ENCODE measurements at regions not wholly inside any gene's neighbourhood (a gene's known extent, or its start where the extent isn't known, plus 50 kb on each side); places are given as distances from the start of the nearest gene placed in this dataset.

- TF ChIP-seq, protein P1, sequence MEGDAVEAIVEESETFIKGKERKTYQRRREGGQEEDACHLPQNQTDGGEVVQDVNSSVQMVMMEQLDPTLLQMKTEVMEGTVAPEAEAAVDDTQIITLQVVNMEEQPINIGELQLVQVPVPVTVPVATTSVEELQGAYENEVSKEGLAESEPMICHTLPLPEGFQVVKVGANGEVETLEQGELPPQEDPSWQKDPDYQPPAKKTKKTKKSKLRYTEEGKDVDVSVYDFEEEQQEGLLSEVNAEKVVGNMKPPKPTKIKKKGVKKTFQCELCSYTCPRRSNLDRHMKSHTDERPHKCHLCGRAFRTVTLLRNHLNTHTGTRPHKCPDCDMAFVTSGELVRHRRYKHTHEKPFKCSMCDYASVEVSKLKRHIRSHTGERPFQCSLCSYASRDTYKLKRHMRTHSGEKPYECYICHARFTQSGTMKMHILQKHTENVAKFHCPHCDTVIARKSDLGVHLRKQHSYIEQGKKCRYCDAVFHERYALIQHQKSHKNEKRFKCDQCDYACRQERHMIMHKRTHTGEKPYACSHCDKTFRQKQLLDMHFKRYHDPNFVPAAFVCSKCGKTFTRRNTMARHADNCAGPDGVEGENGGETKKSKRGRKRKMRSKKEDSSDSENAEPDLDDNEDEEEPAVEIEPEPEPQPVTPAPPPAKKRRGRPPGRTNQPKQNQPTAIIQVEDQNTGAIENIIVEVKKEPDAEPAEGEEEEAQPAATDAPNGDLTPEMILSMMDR (IDR thresholded peaks at IDR 0.05) = no peak
- intact Hi-C loops (cut with DNase I) = no loop called here
- ATAC-seq (no peak), DNase-seq (no peak)
- no peak overlapping the region for H3K27ac ChIP-seq
- peaks cover 0 to 25% of the 10 kb centered on the region in 2 donors for H3K4me1 ChIP-seq
- no peaks in the 10 kb centered on the region for H3K36me3 ChIP-seq
- no peaks in the 10 kb centered on the region for H3K27me3 ChIP-seq
- H3K9me3 ChIP-seq = no peaks in the 10 kb centered on the region
- no peak overlapping the region for H3K4me3 ChIP-seq
Measured at GRCh38 chr14:61618448-61618847, 76.9 kb upstream of the HIF1A start.

GRCh38 chr14:61619494-61619893 is 75.8 kb upstream of the HIF1A start:
- H3K4me3 ChIP-seq = no peak overlapping the region
- TF ChIP-seq, protein P1 (IDR thresholded peaks at IDR 0.05) = no peak
- H3K36me3 ChIP-seq = no peaks in the 10 kb centered on the region
- ATAC-seq (no peak), DNase-seq (no peak)
- H3K4me1 ChIP-seq = peaks cover 0 to 22% of the 10 kb centered on the region in 2 donors
- peak overlapping the region in 1 of 2 donors; percentile 57 for H3K27ac ChIP-seq
- H3K9me3 ChIP-seq = no peaks in the 10 kb centered on the region
- no peaks in the 10 kb centered on the region for H3K27me3 ChIP-seq
- intact Hi-C loops (cut with DNase I) = no loop called here

DNA sequence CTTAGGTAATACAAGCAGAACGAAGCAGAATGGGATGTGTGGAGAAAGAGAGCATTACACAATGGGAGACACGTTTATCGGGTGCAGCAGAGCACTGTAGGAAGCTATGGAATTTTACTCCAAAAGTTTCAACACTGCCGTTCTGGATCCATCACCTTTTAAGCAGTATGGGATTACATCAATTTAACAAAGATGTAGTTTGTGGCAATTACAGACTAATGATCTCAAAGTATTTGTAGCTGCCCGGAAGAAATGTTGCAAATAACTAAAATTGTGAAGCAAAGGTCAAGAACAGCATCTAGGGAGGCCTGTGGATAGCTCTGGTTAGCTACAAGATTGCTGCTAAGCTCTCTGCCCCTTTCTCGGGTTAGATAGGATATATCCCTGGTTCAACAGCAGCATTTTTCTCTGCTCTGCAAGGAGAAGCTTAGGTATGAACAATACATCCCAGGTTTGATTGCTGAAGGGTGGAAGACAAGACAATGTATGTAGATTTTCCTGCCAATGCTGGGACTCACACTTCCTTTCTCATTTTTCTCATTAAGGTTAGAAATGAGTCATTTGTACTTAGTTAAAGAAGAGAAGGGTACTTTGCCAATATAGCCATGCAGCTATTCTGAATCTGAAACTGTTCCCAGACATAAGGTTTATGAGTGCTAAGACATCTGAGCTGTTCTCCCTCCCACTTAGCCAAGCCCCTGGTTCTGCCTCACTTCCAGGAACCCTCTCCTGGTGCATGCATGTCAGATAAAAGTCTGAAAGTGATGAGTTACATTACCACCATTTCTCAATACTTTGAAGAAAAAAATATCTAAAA is 75.0 kb upstream of the HIF1A start:
- Histone ChIP-seq H3K36me3 (no peaks in the 10 kb centered on the region), H3K4me1 (peaks cover 0 to 20% of the 10 kb centered on the region in 2 donors), H3K27me3 (no peaks in the 10 kb centered on the region), H3K27ac (peak overlapping the region; percentile 28 to 57), H3K9me3 (no peaks in the 10 kb centered on the region), H3K4me3 (no peak overlapping the region)
- DNase-seq (no peak), ATAC-seq (peak; percentile 75)
- intact Hi-C loops (cut with DNase I) = no loop called here
- TF ChIP-seq, protein P1 (IDR thresholded peaks at IDR 0.05) = no peak

GRCh38 chr14:61621444-61621843 is 73.9 kb upstream of the HIF1A start:
- no peak overlapping the region for H3K27ac ChIP-seq
- intact Hi-C loops (cut with DNase I) = no loop called here
- H3K27me3 ChIP-seq = no peaks in the 10 kb centered on the region
- no peak overlapping the region for H3K4me3 ChIP-seq
- ATAC-seq = no peak
- DNase-seq = no peak
- no peaks in the 10 kb centered on the region for H3K36me3 ChIP-seq
- H3K4me1 ChIP-seq = peaks cover 0 to 17% of the 10 kb centered on the region in 2 donors
- TF ChIP-seq, protein P1 (IDR thresholded peaks at IDR 0.05) = no peak
- no peaks in the 10 kb centered on the region for H3K9me3 ChIP-seq

DNA sequence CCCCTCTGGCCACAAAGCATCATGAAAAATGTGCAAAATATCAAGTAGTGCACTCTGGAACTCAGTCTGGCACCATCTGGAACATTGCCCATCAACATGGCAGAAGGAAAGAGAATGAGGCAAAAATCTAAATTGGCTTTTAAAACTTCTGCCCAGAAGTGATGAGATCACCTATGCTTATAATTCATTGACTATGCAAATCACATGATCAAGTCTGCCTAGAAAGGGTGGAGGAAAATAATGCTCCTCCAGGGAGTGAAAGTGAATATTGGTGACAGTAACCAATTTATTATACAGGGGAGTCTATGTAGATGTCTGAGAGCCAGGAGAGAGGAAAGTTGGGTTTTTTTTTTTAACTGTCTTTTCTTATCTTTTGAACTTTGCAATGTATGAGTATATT is 73.3 kb upstream of the HIF1A start:
- intact Hi-C loops (cut with DNase I) = no loop called here
- Histone ChIP-seq H3K27ac (no peak overlapping the region), H3K36me3 (no peaks in the 10 kb centered on the region), H3K4me1 (peaks cover 0 to 15% of the 10 kb centered on the region in 2 donors), H3K9me3 (no peaks in the 10 kb centered on the region), H3K4me3 (no peak overlapping the region), H3K27me3 (no peaks in the 10 kb centered on the region)
- ATAC-seq (no peak), DNase-seq (no peak)
- TF ChIP-seq, protein P1 (IDR thresholded peaks at IDR 0.05) = no peak

All from left lung (tissue), 4 donors.